Mesenchymal stem cell (in vitro differentiated cells and primary cell): ENCODE measurements at regions not wholly inside any gene's neighbourhood (a gene's known extent, or its start where the extent isn't known, plus 50 kb on each side); places are given as distances from the start of the nearest gene placed in this dataset.
"Not testable (repeated sequence)": the region's sequence is repeated elsewhere in the genome, so short reads cannot be mapped to it uniquely, and the experiment has no call there.

ENCODE experiments used
- DNase-seq: peaks from one replicate; pipeline ENCODE4 v3.0.0-alpha.2; 2013
- H2AFZ ChIP-seq: one replicate; pipeline ENCODE4 v1.6.1; 2013; ENCODE audit warnings: low read depth, mild to moderate bottlenecking, control low read depth, inconsistent platforms, low read length, moderate library complexity
- H2AK5ac ChIP-seq: 2 replicates; pipeline ENCODE4 v1.6.1; 2013; ENCODE audit warnings: low read length, moderate library complexity, mild to moderate bottlenecking, inconsistent platforms; ENCODE audit not compliant: severe bottlenecking
- H2BK120ac ChIP-seq: one replicate; pipeline ENCODE4 v1.6.1; 2013; ENCODE audit warnings: low read depth, mild to moderate bottlenecking, inconsistent platforms, low read length, moderate library complexity
- H2BK12ac ChIP-seq, 2 experiments: one replicate each; pipeline ENCODE4 v1.6.1; 2013; ENCODE audit warnings: inconsistent platforms in 2 of 2, low read length in 2 of 2, mild to moderate bottlenecking in 2 of 2, moderate library complexity in 2 of 2, control low read depth in 1 of 2
- H2BK15ac ChIP-seq: one replicate; pipeline ENCODE4 v1.6.1; 2013; ENCODE audit warnings: mild to moderate bottlenecking, low read depth, inconsistent platforms; ENCODE audit not compliant: poor library complexity, severe bottlenecking
- H2BK5ac ChIP-seq: 2 replicates; pipeline ENCODE4 v1.6.1; 2013; ENCODE audit warnings: low read depth, mild to moderate bottlenecking, low read length, control low read depth, inconsistent platforms; ENCODE audit not compliant: poor library complexity, severe bottlenecking
- H3K14ac ChIP-seq, 2 experiments: one replicate each; pipeline ENCODE4 v1.6.1; 2013; ENCODE audit warnings: inconsistent platforms in 2 of 2, low read length in 2 of 2, control low read depth in 1 of 2, mild to moderate bottlenecking in 1 of 2, moderate library complexity in 1 of 2
- H3K18ac ChIP-seq, 2 experiments: one replicate each; pipeline ENCODE4 v1.6.1; 2013; ENCODE audit warnings: inconsistent platforms in 2 of 2, low read length in 2 of 2, control low read depth in 1 of 2, low read depth in 1 of 2, mild to moderate bottlenecking in 1 of 2
- H3K23ac ChIP-seq, 2 experiments: one replicate each; pipeline ENCODE4 v1.6.1; 2013; ENCODE audit warnings: inconsistent platforms in 2 of 2, low read length in 2 of 2, mild to moderate bottlenecking in 2 of 2, moderate library complexity in 2 of 2, control low read depth in 1 of 2
- H3K27ac ChIP-seq: 2 replicates; pipeline ENCODE4 v1.5.1; 2013; ENCODE audit warnings: mild to moderate bottlenecking, moderate library complexity, low read length, control low read depth, inconsistent platforms; ENCODE audit not compliant: poor library complexity, severe bottlenecking
- H3K27me3 ChIP-seq, 2 experiments: 2 replicates each; pipeline versions ENCODE4 v1.6.1 to v1.7.0; 2013; ENCODE audit warnings: low read length in 2 of 2, mild to moderate bottlenecking in 2 of 2, moderate library complexity in 2 of 2, control low read depth in 1 of 2, inconsistent platforms in 1 of 2; ENCODE audit not compliant: control insufficient read depth in 1 of 2, insufficient read depth in 1 of 2
- H3K36me3 ChIP-seq, 2 experiments: 2 replicates each; pipeline versions ENCODE4 v1.6.1 to v1.7.0; 2013; ENCODE audit warnings: low read length in 2 of 2, control low read depth in 1 of 2, inconsistent platforms in 1 of 2, low read depth in 1 of 2, mild to moderate bottlenecking in 1 of 2; ENCODE audit not compliant: insufficient read depth in 2 of 2, control insufficient read depth in 1 of 2
- H3K4ac ChIP-seq, 2 experiments: one replicate each; pipeline ENCODE4 v1.6.1; 2013; ENCODE audit warnings: inconsistent platforms in 2 of 2, low read length in 2 of 2, mild to moderate bottlenecking in 2 of 2, moderate library complexity in 2 of 2, control low read depth in 1 of 2, low read depth in 1 of 2
- H3K4me1 ChIP-seq: 2 replicates; pipeline ENCODE4 v1.6.1; 2013; ENCODE audit warnings: low read depth, low read length, control low read depth; ENCODE audit not compliant: control insufficient read depth, insufficient read depth
- H3K4me2 ChIP-seq: 2 replicates; pipeline ENCODE4 v1.6.1; 2013; ENCODE audit warnings: low read length, mild to moderate bottlenecking, inconsistent platforms; ENCODE audit not compliant: poor library complexity, severe bottlenecking
- H3K4me3 ChIP-seq, 2 experiments: 2 replicates each; pipeline versions ENCODE4 v1.5.1 to v1.7.0; 2013; ENCODE audit warnings: low read length in 2 of 2, mild to moderate bottlenecking in 2 of 2, control low read depth in 1 of 2, low read depth in 1 of 2; ENCODE audit not compliant: insufficient read depth in 1 of 2
- H3K79me1 ChIP-seq: replicated peaks from 2 replicates; pipeline ENCODE4 v1.6.1; 2013; ENCODE audit warnings: mild to moderate bottlenecking, control low read depth, low read length, inconsistent platforms; ENCODE audit not compliant: poor library complexity, severe bottlenecking
- H3K9ac ChIP-seq: 2 replicates; pipeline ENCODE4 v1.7.0; 2013; ENCODE audit warnings: mild to moderate bottlenecking, low read length, moderate library complexity
- H3K9me3 ChIP-seq: 2 replicates; pipeline ENCODE4 v1.7.0; 2013; ENCODE audit warnings: mild to moderate bottlenecking, low read length; ENCODE audit not compliant: control insufficient read depth
- H4K8ac ChIP-seq: one replicate; pipeline ENCODE4 v1.6.1; 2013; ENCODE audit warnings: inconsistent platforms, mild to moderate bottlenecking, low read length, moderate library complexity
- H4K91ac ChIP-seq: one replicate; pipeline ENCODE4 v1.6.1; 2013; ENCODE audit warnings: mild to moderate bottlenecking, low read length, inconsistent platforms
- WGBS: methylation state at CpG from one replicate; pipeline ENCODE4 v1.1.7; 2013; ENCODE audit warnings: mixed read lengths; 5-methylcytosine and 5-hydroxymethylcytosine counted together

- no peak for DNase-seq
Observed at GRCh38 chr7:11274074-11274473, 300.4 kb downstream of the PHF14 start.

DNA sequence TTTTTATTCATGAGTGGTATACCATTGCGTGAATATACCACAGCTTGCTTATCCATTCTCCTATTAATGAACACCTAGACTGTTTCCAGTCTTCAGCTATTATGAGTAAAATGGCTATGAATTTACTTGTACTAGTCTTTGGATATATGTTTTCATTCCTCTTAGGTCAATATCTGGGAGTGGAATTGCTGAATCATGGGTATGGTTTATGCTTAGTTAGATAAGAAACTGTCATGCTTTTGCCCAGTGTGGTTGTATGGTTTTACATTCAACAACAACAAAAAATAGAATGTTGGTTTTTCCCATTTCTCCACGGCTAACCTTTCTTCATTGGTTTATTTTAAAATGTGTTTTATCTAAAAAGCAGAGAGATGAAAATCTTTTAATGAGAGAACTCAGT is 308.3 kb downstream of the PHF14 start:
- no CpG with 5 or more reads among the region's 2 CpGs for WGBS
- no peak overlapping the region for H2AFZ ChIP-seq
- no peak overlapping the region for H3K4me2 ChIP-seq
- peak; percentile 26 for DNase-seq
- no peak overlapping the region for H2BK15ac ChIP-seq
- no peak overlapping the region for H3K18ac ChIP-seq
- no peak overlapping the region for H4K91ac ChIP-seq
- H3K4me1 ChIP-seq: no peaks in the 10 kb centered on the region
- no peak overlapping the region for H3K14ac ChIP-seq
- no peak overlapping the region for H2BK5ac ChIP-seq
- H2AK5ac ChIP-seq: no peak overlapping the region
- no peak overlapping the region for H2BK120ac ChIP-seq
- H3K79me1 ChIP-seq: no peaks in the 10 kb centered on the region
- no peak overlapping the region for H4K8ac ChIP-seq
- H3K4ac ChIP-seq: no peak overlapping the region
- no peak overlapping the region for H3K4me3 ChIP-seq
- no peak overlapping the region for H2BK12ac ChIP-seq
- no peaks in the 10 kb centered on the region for H3K36me3 ChIP-seq
- H3K27me3 ChIP-seq: no peaks in the 10 kb centered on the region
- H3K27ac ChIP-seq: no peak overlapping the region
- H3K9ac ChIP-seq: no peak overlapping the region
- no peak overlapping the region for H3K23ac ChIP-seq
- H3K9me3 ChIP-seq: no peaks in the 10 kb centered on the region

More at GRCh38 chr7:11274074-11274473, 300.4 kb downstream of the PHF14 start:
- WGBS: no CpG with 5 or more reads among the region's 2 CpGs
- Histone ChIP-seq H3K18ac (no peak overlapping the region), H3K27me3 (no peaks in the 10 kb centered on the region), H3K9ac (no peak overlapping the region), H3K27ac (no peak overlapping the region), H3K9me3 (no peaks in the 10 kb centered on the region), H2BK15ac (no peak overlapping the region), H2AK5ac (no peak overlapping the region), H2BK12ac (no peak overlapping the region), H3K14ac (no peak overlapping the region), H3K4me2 (no peak overlapping the region), H4K91ac (no peak overlapping the region), H4K8ac (no peak overlapping the region), H3K36me3 (no peaks in the 10 kb centered on the region), H3K4ac (no peak overlapping the region), H3K23ac (no peak overlapping the region), H2BK5ac (no peak overlapping the region), H2BK120ac (no peak overlapping the region), H2AFZ (no peak overlapping the region), H3K4me1 (no peaks in the 10 kb centered on the region), H3K4me3 (no peak overlapping the region), H3K79me1 (no peaks in the 10 kb centered on the region)

DNA sequence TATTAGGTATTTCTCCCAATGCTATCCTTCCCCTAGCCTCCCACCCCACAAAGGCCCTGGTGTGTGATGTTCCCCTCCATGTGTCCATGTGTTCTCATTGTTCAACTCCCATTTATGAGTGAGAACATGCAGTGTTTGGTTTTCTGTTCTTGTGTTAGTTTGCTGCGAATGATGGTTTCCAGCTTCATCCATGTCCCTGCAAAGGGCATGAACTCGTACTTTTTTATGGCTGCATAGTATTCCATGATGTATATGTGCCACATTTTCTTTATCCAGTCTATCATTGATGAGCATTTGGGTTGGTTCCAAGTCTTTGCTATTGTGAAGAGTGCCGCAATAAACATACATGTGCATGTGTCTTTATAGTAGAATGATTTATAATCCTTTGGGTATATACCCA is 309.9 kb downstream of the PHF14 start:
- not testable (repeated sequence) for H2BK120ac ChIP-seq, H3K36me3 ChIP-seq, H3K23ac ChIP-seq, H4K8ac ChIP-seq, H2BK5ac ChIP-seq, H3K18ac ChIP-seq, H3K4me2 ChIP-seq, H3K79me1 ChIP-seq, H3K27me3 ChIP-seq, H3K9ac ChIP-seq, H3K27ac ChIP-seq, H4K91ac ChIP-seq, H3K4me3 ChIP-seq, H3K4ac ChIP-seq, H2BK15ac ChIP-seq, H2AK5ac ChIP-seq, H3K14ac ChIP-seq, H2BK12ac ChIP-seq, H3K9me3 ChIP-seq, H2AFZ ChIP-seq, DNase-seq, H3K4me1 ChIP-seq
- 100% methylated on average over 1 of the region's 3 CpGs for WGBS

DNA sequence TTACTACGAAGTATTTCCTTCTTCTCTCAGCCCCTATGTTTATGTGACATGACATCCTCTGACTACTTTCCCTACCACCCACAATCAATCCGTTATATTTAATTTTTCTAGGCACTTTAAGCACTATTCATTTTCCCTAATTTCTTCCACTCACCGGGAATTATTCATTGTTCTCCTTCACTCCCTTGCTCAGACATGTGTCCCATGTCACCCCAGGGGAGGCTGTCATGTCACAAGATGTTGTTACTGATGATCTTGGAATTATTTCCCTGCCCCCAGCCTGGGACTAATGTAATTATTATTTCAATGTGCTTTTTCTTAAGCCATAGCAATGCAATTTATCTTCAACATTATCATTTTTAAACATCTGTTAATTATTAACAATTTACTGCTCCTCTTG is 317.2 kb downstream of the PHF14 start:
- WGBS: 89% methylated on average over 3 of the region's 3 CpGs
- H3K4me3 ChIP-seq: no peak overlapping the region

More for the DNA sequence above, 317.2 kb downstream of the PHF14 start:
- no peak overlapping the region for H3K9ac ChIP-seq
- H3K23ac ChIP-seq: no peak overlapping the region
- no peaks in the 10 kb centered on the region for H3K36me3 ChIP-seq
- H3K18ac ChIP-seq: no peak overlapping the region
- DNase-seq: no peak
- no peaks in the 10 kb centered on the region for H3K9me3 ChIP-seq
- H2AFZ ChIP-seq: no peak overlapping the region
- no peak overlapping the region for H2AK5ac ChIP-seq
- H3K4me2 ChIP-seq: no peak overlapping the region
- no peak overlapping the region for H2BK15ac ChIP-seq
- no peak overlapping the region for H3K27ac ChIP-seq
- H2BK5ac ChIP-seq: no peak overlapping the region
- no peak overlapping the region for H3K4ac ChIP-seq
- H3K14ac ChIP-seq: no peak overlapping the region
- no peak overlapping the region for H4K91ac ChIP-seq
- H2BK12ac ChIP-seq: no peak overlapping the region
- H3K4me1 ChIP-seq: no peaks in the 10 kb centered on the region
- H3K79me1 ChIP-seq: no peaks in the 10 kb centered on the region
- H2BK120ac ChIP-seq: no peak overlapping the region
- no peaks in the 10 kb centered on the region for H3K27me3 ChIP-seq
- no peak overlapping the region for H4K8ac ChIP-seq
